Endothelial cell of umbilical vein (primary cell): ENCODE measurements at regions not wholly inside any gene's neighbourhood (a gene's known extent, or its start where the extent isn't known, plus 50 kb on each side); places are given as distances from the start of the nearest gene placed in this dataset.

ENCODE experiments used
- BruUV-seq: library from RNA; stranded (reverse); fragments of 400-500 nt; replicated peaks from 2 replicates; lab custom pipeline; 2021; lab: Mats Ljungman, UMichigan
- CTCF ChIA-PET: fragments of 300-600, 350-600 bp; sonication (Branson Sonifier 250); formaldehyde crosslinking; loops from one replicate; lab custom pipeline; 2021; ENCODE audit warnings: antibody characterized with exemption, inconsistent platforms; lab: Charles Lee
- POLR2A ChIA-PET: fragments of 300-600, 350-600 bp; sonication (Branson Sonifier 250); formaldehyde crosslinking; loops from one replicate; lab custom pipeline; 2021; ENCODE audit warnings: antibody characterized with exemption, inconsistent platforms; lab: Charles Lee
- DNase-seq: peaks from one replicate; pipeline ENCODE4 v3.0.0-alpha.2; 2011; ENCODE audit warnings: low read depth, low spot score
- FAIRE-seq: peaks from 2 replicates; lab custom pipeline; 2011; peaks lifted over from hg19 to GRCh38; lab: Jason Lieb, UNC
- H2AFZ ChIP-seq: 2 replicates; pipeline ENCODE4 v1.6.0; 2012; ENCODE audit warnings: low read depth, low read length, control low read depth, inconsistent platforms
- H3K27ac ChIP-seq: 2 replicates; pipeline ENCODE4 v1.5.1; 2011; ENCODE audit warnings: low read depth, mild to moderate bottlenecking, control low read depth, low read length, moderate library complexity; ENCODE audit not compliant: insufficient read depth
- H3K27me3 ChIP-seq, 2 experiments: 2 replicates each; pipeline versions ENCODE4 v1.6.0 to v1.6.1; 2011; ENCODE audit warnings: low read length in 2 of 2, mixed read lengths in 1 of 2; ENCODE audit not compliant: control insufficient read depth in 2 of 2, insufficient read depth in 2 of 2
- H3K36me3 ChIP-seq, 2 experiments: 2 replicates in 1 of 2; 3 replicates in 1 of 2; pipeline ENCODE4 v1.5.1; 2011; ENCODE audit warnings: low read length in 2 of 2, mild to moderate bottlenecking in 1 of 2, moderate library complexity in 1 of 2; ENCODE audit not compliant: control insufficient read depth in 2 of 2, insufficient read depth in 2 of 2; ENCODE audit errors: extremely low read depth in 1 of 2
- H3K4me1 ChIP-seq: 3 replicates; pipeline ENCODE4 v1.5.1; 2011; ENCODE audit warnings: mild to moderate bottlenecking, low read length; ENCODE audit not compliant: control insufficient read depth, insufficient read depth; ENCODE audit errors: extremely low read depth
- H3K4me2 ChIP-seq: 2 replicates; pipeline ENCODE4 v1.6.1; 2011; ENCODE audit warnings: low read length, control low read depth, mixed read lengths; ENCODE audit not compliant: insufficient read depth
- H3K4me3 ChIP-seq, 3 experiments: fragments of 200-600 bp in 1 of 3; sonication (generic), shearing (Covaris generic) in 1 of 3; replicated peaks in 1 of 3; 2 replicates each; pipeline ENCODE4 v1.5.1; 2011 to 2016; ENCODE audit warnings: control low read depth in 3 of 3, low read length in 3 of 3, mild to moderate bottlenecking in 2 of 3, inconsistent platforms in 1 of 3, low read depth in 1 of 3, moderate library complexity in 1 of 3; ENCODE audit not compliant: insufficient read depth in 1 of 3
- H3K79me2 ChIP-seq: 2 replicates; pipeline ENCODE4 v1.6.0; 2012; ENCODE audit warnings: low read length, inconsistent platforms; ENCODE audit not compliant: control insufficient read depth, insufficient read depth
- H3K9ac ChIP-seq: replicated peaks from 2 replicates; pipeline ENCODE3; 2011; ENCODE audit warnings: low read length, control low read depth; ENCODE audit not compliant: insufficient read depth; ENCODE audit errors: extremely low read depth
- H3K9me1 ChIP-seq: replicated peaks from 3 replicates; pipeline ENCODE4 v1.6.0; 2011; ENCODE audit warnings: mild to moderate bottlenecking, low read length; ENCODE audit not compliant: control insufficient read depth, insufficient read depth; ENCODE audit errors: extremely low read depth
- H3K9me3 ChIP-seq: replicated peaks from 2 replicates; pipeline ENCODE4 v1.5.1; 2012; ENCODE audit warnings: low read length, inconsistent platforms; ENCODE audit not compliant: control insufficient read depth, insufficient read depth
- H4K20me1 ChIP-seq: replicated peaks from 2 replicates; pipeline ENCODE3; 2011; ENCODE audit warnings: mild to moderate bottlenecking, low read length; ENCODE audit not compliant: control insufficient read depth, insufficient read depth; ENCODE audit errors: extremely low read depth
- CTCF ChIP-seq, 2 donors: IDR thresholded peaks; 1 replicate in 1 of 2; 2 replicates in 1 of 2; pipeline ENCODE4 v1.5.1; 2011; ENCODE audit warnings: low read length in 2 of 2, mild to moderate bottlenecking in 2 of 2, moderate library complexity in 2 of 2, control low read depth in 1 of 2, inconsistent platforms in 1 of 2, low read depth in 1 of 2; ENCODE audit not compliant: insufficient read depth in 1 of 2; ENCODE audit errors: extremely low read depth in 1 of 2
- EZH2 ChIP-seq: IDR thresholded peaks from 2 replicates; pipeline ENCODE4 v1.6.1; 2012; ENCODE audit warnings: borderline replicate concordance, low read depth, mild to moderate bottlenecking, moderate library complexity, low read length, inconsistent platforms; ENCODE audit not compliant: severe bottlenecking
- FOS ChIP-seq: IDR thresholded peaks from 2 replicates; pipeline ENCODE4 v1.6.1; 2011; ENCODE audit warnings: mild to moderate bottlenecking, low read length, moderate library complexity, borderline replicate concordance; ENCODE audit not compliant: insufficient read depth
- GATA2 ChIP-seq: IDR thresholded peaks from 2 replicates; pipeline ENCODE4 v1.7.0; 2011; ENCODE audit warnings: low read depth, mild to moderate bottlenecking, moderate library complexity, mixed read lengths, low read length; ENCODE audit not compliant: insufficient read length, insufficient read depth
- JUN ChIP-seq: IDR thresholded peaks from 2 replicates; pipeline ENCODE4 v1.6.1; 2011; ENCODE audit warnings: borderline replicate concordance, low read depth; ENCODE audit not compliant: insufficient read length, insufficient read depth
- MAX ChIP-seq: IDR thresholded peaks from 2 replicates; pipeline ENCODE4 v1.6.1; 2011; ENCODE audit not compliant: insufficient read depth, insufficient read length
- MYC ChIP-seq: IDR thresholded peaks from one replicate; pipeline ENCODE4 v1.6.1; 2011; ENCODE audit warnings: mild to moderate bottlenecking, low read depth, low read length
- POLR2A ChIP-seq: IDR thresholded peaks from 2 replicates; pipeline ENCODE4 v1.6.1; 2012; ENCODE audit warnings: low read depth, mild to moderate bottlenecking, control low read depth, low read length
- dilution Hi-C: fragments of 300-500 bp; cut with MboI; formaldehyde crosslinking; loops from one replicate; pipeline ENCODE4 v1.15.0; 2019; ENCODE audit warnings: low sequenced_read_pairs; ENCODE audit not compliant: extremely low pct_ligation_motif_present
- intact Hi-C: fragments of 100-400 bp; cut with micrococcal nuclease; formaldehyde crosslinking; loops from one replicate; pipeline ENCODE4 v1.10.0; 2022

- TF ChIP-seq FOS (no peak), JUN (no peak), MYC (no peak), EZH2 (no peak), MAX (no peak), GATA2 (no peak), CTCF (IDR thresholded peaks at IDR 0.05; ENCODE audit: extremely low read depth in 1 of 2, insufficient read depth in 1 of 2, low read depth in 1 of 2, low read length in 2 of 2) (no peak), POLR2A (no peak)
- Histone ChIP-seq H3K27me3 (peaks cover 0 to 5% of the 10 kb centered on the region in 2 experiments), H3K9me3 (no peaks in the 10 kb centered on the region), H2AFZ (no peak overlapping the region), H3K9ac (no peak overlapping the region), H3K27ac (no peak overlapping the region), H3K4me3 (no peak overlapping the region), H3K4me1 (no peaks in the 10 kb centered on the region), H3K36me3 (no peaks in the 10 kb centered on the region), H3K9me1 (no peaks in the 10 kb centered on the region), H4K20me1 (no peaks in the 10 kb centered on the region), H3K4me2 (no peak overlapping the region), H3K79me2 (no peaks in the 10 kb centered on the region)
- DNase-seq (no peak), FAIRE-seq (no peak)
- ChIA-PET CTCF (interaction anchor here (0.9 kb wide), 1 partner anchor 8 kb away, joined by 3 read pairs; no protein-coding TSS in a partner anchor), POLR2A (no interaction called here)
- no TSS peak for BruUV-seq
- intact Hi-C loops (no loop called here), dilution Hi-C loops (no loop called here)
Measured at GRCh38 chr11:64456509-64457320, 97.8 kb downstream of the RPS6KA4 start.
